DND-41 (cell line): ENCODE measurements at regions not wholly inside any gene's neighbourhood (a gene's known extent, or its start where the extent isn't known, plus 50 kb on each side); places are given as distances from the start of the nearest gene placed in this dataset.

Experiments used
- EZH2 ChIP-seq: IDR thresholded peaks from 3 replicates; pipeline ENCODE4 v1.6.1; 2012; ENCODE audit warnings: borderline replicate concordance, low read depth, mild to moderate bottlenecking, moderate library complexity, low read length, inconsistent platforms; ENCODE audit not compliant: severe bottlenecking
- TF ChIP-seq, protein P1 (sequence below): IDR thresholded peaks from 2 replicates; pipeline ENCODE4 v1.5.1; 2012; ENCODE audit warnings: borderline replicate concordance, low read length, moderate library complexity, mild to moderate bottlenecking; ENCODE audit not compliant: poor library complexity, severe bottlenecking; ENCODE audit errors: extremely low read depth

- TF ChIP-seq, protein P1, sequence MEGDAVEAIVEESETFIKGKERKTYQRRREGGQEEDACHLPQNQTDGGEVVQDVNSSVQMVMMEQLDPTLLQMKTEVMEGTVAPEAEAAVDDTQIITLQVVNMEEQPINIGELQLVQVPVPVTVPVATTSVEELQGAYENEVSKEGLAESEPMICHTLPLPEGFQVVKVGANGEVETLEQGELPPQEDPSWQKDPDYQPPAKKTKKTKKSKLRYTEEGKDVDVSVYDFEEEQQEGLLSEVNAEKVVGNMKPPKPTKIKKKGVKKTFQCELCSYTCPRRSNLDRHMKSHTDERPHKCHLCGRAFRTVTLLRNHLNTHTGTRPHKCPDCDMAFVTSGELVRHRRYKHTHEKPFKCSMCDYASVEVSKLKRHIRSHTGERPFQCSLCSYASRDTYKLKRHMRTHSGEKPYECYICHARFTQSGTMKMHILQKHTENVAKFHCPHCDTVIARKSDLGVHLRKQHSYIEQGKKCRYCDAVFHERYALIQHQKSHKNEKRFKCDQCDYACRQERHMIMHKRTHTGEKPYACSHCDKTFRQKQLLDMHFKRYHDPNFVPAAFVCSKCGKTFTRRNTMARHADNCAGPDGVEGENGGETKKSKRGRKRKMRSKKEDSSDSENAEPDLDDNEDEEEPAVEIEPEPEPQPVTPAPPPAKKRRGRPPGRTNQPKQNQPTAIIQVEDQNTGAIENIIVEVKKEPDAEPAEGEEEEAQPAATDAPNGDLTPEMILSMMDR = no peak
- no peak for TF ChIP-seq EZH2
These were observed 247.2 kb upstream of the EPHA5 start for GRCh38 chr4:65917486-65917885.
